ENCODE measurements at regions not wholly inside any gene's neighbourhood (a gene's known extent, or its start where the extent isn't known, plus 50 kb on each side); places are given as distances from the start of the nearest gene placed in this dataset.

GRCh38 chr14:101257551-101257950, 303.7 kb upstream of the DIO3 start:
- TF ChIP-seq CTCF (IDR thresholded peaks at IDR 0.05), result no peak
- no peak for TF ChIP-seq POLR2A (IDR thresholded peaks at IDR 0.05)

All from vagina (tissue), 2 donors.